ENCODE measurements at regions not wholly inside any gene's neighbourhood (a gene's known extent, or its start where the extent isn't known, plus 50 kb on each side); places are given as distances from the start of the nearest gene placed in this dataset.

- TF ChIP-seq, protein P1, sequence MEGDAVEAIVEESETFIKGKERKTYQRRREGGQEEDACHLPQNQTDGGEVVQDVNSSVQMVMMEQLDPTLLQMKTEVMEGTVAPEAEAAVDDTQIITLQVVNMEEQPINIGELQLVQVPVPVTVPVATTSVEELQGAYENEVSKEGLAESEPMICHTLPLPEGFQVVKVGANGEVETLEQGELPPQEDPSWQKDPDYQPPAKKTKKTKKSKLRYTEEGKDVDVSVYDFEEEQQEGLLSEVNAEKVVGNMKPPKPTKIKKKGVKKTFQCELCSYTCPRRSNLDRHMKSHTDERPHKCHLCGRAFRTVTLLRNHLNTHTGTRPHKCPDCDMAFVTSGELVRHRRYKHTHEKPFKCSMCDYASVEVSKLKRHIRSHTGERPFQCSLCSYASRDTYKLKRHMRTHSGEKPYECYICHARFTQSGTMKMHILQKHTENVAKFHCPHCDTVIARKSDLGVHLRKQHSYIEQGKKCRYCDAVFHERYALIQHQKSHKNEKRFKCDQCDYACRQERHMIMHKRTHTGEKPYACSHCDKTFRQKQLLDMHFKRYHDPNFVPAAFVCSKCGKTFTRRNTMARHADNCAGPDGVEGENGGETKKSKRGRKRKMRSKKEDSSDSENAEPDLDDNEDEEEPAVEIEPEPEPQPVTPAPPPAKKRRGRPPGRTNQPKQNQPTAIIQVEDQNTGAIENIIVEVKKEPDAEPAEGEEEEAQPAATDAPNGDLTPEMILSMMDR (IDR thresholded peaks at IDR 0.05), result no peak
- no peak for TF ChIP-seq EZH2 (IDR thresholded peaks at IDR 0.05; ENCODE audit: borderline replicate concordance, insufficient read depth, low read depth, low read length, poor library complexity, severe bottlenecking)
Observed at GRCh38 chr16:65469116-65469515, 347.3 kb upstream of the CDH11 start.
